ENCODE measurements at regions not wholly inside any gene's neighbourhood (a gene's known extent, or its start where the extent isn't known, plus 50 kb on each side); places are given as distances from the start of the nearest gene placed in this dataset.

DNA sequence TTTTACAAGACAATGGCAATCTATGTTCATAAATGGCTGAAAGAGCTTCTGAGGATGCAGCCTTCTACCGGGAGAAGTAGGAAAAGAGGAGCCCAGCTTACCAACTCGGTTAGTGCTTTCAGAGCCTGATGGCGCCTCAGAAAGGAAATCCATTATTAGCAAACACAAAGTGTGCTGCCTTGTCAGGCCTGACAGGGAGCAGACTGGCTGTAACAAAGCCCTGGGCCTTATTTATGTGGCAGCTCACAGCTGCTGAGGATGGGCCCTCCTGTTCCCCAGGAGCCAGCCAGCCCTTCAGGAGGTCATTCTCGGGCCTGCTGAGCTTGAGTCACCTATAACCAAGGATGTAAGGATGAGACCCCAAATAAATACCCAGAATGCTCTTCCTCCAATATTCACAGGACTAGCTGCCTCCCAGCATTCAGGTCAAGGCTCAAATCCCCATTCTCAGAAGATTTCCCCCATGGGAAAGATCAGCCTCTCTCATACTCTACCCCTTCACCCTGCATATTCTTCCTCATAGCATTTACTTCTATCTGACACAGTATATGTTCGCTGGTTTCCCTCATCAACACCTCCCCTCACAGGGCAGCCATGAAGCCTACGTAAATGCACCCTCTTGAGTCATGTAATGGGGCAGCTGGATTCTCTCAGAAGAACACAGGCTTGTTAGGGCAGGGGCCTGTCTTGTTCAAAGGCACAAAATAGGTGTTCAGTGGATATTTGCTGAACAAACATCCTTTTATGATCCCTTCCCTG lies 227.0 kb upstream of the RASGEF1B start:
- H3K27ac ChIP-seq = no peak overlapping the region
- 58 to 85% methylated on average over 3 to 6 of the region's 6 CpGs for WGBS, 2 donors (ENCODE audit: low coverage in 1 of 2)
- no peaks in the 10 kb centered on the region for H3K36me3 ChIP-seq
- no peaks in the 10 kb centered on the region for H3K4me1 ChIP-seq
- in situ Hi-C loops (cut with MboI; ENCODE audit: low pct_ligation_motif_present in 1 of 4, low pct_unique_long_range_greater_than_20kb in 1 of 4, low sequenced_read_pairs in 3 of 4) = no loop called here
- TF ChIP-seq POLR2AphosphoS5 (IDR thresholded peaks at IDR 0.05) (no peak), POLR2A (IDR thresholded peaks at IDR 0.05) (no peak), EP300 (IDR thresholded peaks at IDR 0.05; ENCODE audit: low read depth) (no peak)
- TF ChIP-seq, protein P1, sequence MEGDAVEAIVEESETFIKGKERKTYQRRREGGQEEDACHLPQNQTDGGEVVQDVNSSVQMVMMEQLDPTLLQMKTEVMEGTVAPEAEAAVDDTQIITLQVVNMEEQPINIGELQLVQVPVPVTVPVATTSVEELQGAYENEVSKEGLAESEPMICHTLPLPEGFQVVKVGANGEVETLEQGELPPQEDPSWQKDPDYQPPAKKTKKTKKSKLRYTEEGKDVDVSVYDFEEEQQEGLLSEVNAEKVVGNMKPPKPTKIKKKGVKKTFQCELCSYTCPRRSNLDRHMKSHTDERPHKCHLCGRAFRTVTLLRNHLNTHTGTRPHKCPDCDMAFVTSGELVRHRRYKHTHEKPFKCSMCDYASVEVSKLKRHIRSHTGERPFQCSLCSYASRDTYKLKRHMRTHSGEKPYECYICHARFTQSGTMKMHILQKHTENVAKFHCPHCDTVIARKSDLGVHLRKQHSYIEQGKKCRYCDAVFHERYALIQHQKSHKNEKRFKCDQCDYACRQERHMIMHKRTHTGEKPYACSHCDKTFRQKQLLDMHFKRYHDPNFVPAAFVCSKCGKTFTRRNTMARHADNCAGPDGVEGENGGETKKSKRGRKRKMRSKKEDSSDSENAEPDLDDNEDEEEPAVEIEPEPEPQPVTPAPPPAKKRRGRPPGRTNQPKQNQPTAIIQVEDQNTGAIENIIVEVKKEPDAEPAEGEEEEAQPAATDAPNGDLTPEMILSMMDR (IDR thresholded peaks at IDR 0.05) = no peak
- no peaks in the 10 kb centered on the region for H3K9me3 ChIP-seq
- H3K27me3 ChIP-seq = no peaks in the 10 kb centered on the region
- H3K4me3 ChIP-seq = no peak overlapping the region
- no peak for DNase-seq
- intact Hi-C loops (cut with DNase I; ENCODE audit: low total_unique reads) = no loop called here

GRCh38 chr4:81694176-81694913 lies 222.6 kb upstream of the RASGEF1B start:
- Histone ChIP-seq H3K9me3 (no peaks in the 10 kb centered on the region), H3K4me1 (no peaks in the 10 kb centered on the region), H3K27ac (no peak overlapping the region), H3K27me3 (no peaks in the 10 kb centered on the region), H3K4me3 (no peak overlapping the region), H3K36me3 (no peaks in the 10 kb centered on the region)
- TF ChIP-seq EP300 (IDR thresholded peaks at IDR 0.05; ENCODE audit: low read depth) (no peak), POLR2AphosphoS5 (IDR thresholded peaks at IDR 0.05) (no peak), POLR2A (IDR thresholded peaks at IDR 0.05) (no peak)
- TF ChIP-seq, protein P1 (IDR thresholded peaks at IDR 0.05) = no peak
- in situ Hi-C loops (cut with MboI; ENCODE audit: low pct_ligation_motif_present in 1 of 4, low pct_unique_long_range_greater_than_20kb in 1 of 4, low sequenced_read_pairs in 3 of 4) (no loop called here), intact Hi-C loops (cut with DNase I; ENCODE audit: low total_unique reads) (no loop called here)
- DNase-seq = no peak
- WGBS, 2 donors (ENCODE audit: low coverage in 1 of 2) = 68 to 80% methylated on average over 4 to 5 of the region's 5 CpGs

GRCh38 chr4:81690871-81691270 lies 219.2 kb upstream of the RASGEF1B start:
- Histone ChIP-seq H3K36me3 (no peaks in the 10 kb centered on the region), H3K9me3 (no peaks in the 10 kb centered on the region), H3K4me3 (no peak overlapping the region), H3K27me3 (no peaks in the 10 kb centered on the region), H3K27ac (no peak overlapping the region), H3K4me1 (no peaks in the 10 kb centered on the region)
- WGBS, 2 donors (ENCODE audit: low coverage in 1 of 2) = 70 to 76% methylated on average over 1 to 2 of the region's 2 CpGs
- intact Hi-C loops (cut with DNase I; ENCODE audit: low total_unique reads) (no loop called here), in situ Hi-C loops (cut with MboI; ENCODE audit: low pct_ligation_motif_present in 1 of 4, low pct_unique_long_range_greater_than_20kb in 1 of 4, low sequenced_read_pairs in 3 of 4) (no loop called here)
- TF ChIP-seq POLR2AphosphoS5 (IDR thresholded peaks at IDR 0.05) (no peak), EP300 (IDR thresholded peaks at IDR 0.05; ENCODE audit: low read depth) (no peak), POLR2A (IDR thresholded peaks at IDR 0.05) (no peak)
- TF ChIP-seq, protein P1 (IDR thresholded peaks at IDR 0.05) = no peak
- no peak for DNase-seq

DNA sequence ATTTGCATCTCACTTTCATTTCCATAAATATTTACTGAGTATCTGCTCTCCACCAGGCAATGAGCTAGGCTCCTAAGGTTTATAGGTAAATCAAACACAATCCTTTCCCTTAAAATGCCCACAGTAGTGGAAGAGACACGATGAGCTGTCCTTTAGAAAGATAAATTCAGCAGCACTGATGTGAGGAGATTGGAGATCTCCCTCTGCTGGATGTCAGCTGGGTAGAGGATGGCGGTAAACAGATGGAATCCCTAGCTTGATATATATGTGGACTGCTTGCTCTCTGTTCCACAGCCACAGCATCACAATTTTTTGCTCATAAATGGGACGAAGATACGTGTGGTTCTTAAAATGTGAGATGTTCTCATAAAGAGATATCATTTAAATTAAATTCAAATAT lies 216.4 kb upstream of the RASGEF1B start:
- Histone ChIP-seq H3K27ac (no peak overlapping the region), H3K36me3 (no peaks in the 10 kb centered on the region), H3K9me3 (no peaks in the 10 kb centered on the region), H3K27me3 (no peaks in the 10 kb centered on the region), H3K4me3 (no peak overlapping the region), H3K4me1 (no peaks in the 10 kb centered on the region)
- 68 to 72% methylated on average over 4 of the region's 4 CpGs for WGBS, 2 donors (ENCODE audit: low coverage in 1 of 2)
- in situ Hi-C loops (cut with MboI; ENCODE audit: low pct_ligation_motif_present in 1 of 4, low pct_unique_long_range_greater_than_20kb in 1 of 4, low sequenced_read_pairs in 3 of 4) (no loop called here), intact Hi-C loops (cut with DNase I; ENCODE audit: low total_unique reads) (no loop called here)
- no peak for DNase-seq
- TF ChIP-seq, protein P1 (IDR thresholded peaks at IDR 0.05) = peak in 4 of 5 experiments; percentile 10 to 24 (median 12)
- no peak for TF ChIP-seq POLR2A (IDR thresholded peaks at IDR 0.05)

All from transverse colon (tissue), 4 donors.